HUES64 (cell line): ENCODE measurements at regions not wholly inside any gene's neighbourhood (a gene's known extent, or its start where the extent isn't known, plus 50 kb on each side); places are given as distances from the start of the nearest gene placed in this dataset.

Experiments used
- H3K27ac ChIP-seq: 2 replicates; pipeline ENCODE4 v1.7.0; 2013; ENCODE audit warnings: low read depth, low read length, inconsistent platforms
- H3K27me3 ChIP-seq: 2 replicates; pipeline ENCODE4 v1.6.1; 2013; ENCODE audit warnings: mild to moderate bottlenecking, low read length; ENCODE audit not compliant: insufficient read depth
- H3K36me3 ChIP-seq: 2 replicates; pipeline ENCODE4 v1.6.1; 2013; ENCODE audit warnings: mild to moderate bottlenecking, low read length; ENCODE audit not compliant: insufficient read depth
- H3K4me1 ChIP-seq: 2 replicates; pipeline ENCODE4 v1.6.1; 2013; ENCODE audit warnings: mild to moderate bottlenecking, low read length, moderate library complexity; ENCODE audit not compliant: insufficient read depth
- H3K4me3 ChIP-seq: 2 replicates; pipeline ENCODE4 v1.5.1; 2013; ENCODE audit warnings: mild to moderate bottlenecking, low read length, moderate library complexity
- H3K9ac ChIP-seq: 2 replicates; pipeline ENCODE4 v1.6.1; 2013; ENCODE audit warnings: mild to moderate bottlenecking, low read depth, low read length
- H3K9me3 ChIP-seq: 2 replicates; pipeline ENCODE4 v1.6.1; 2013; ENCODE audit warnings: low read depth, low read length; ENCODE audit not compliant: insufficient read depth
- WGBS: fragments of 150-250, 120-280 bp; methylation state at CpG from one replicate; pipeline ENCODE4 v1.1.7; 2013; ENCODE audit warnings: missing lambda C conversion rate; 5-methylcytosine and 5-hydroxymethylcytosine counted together

DNA sequence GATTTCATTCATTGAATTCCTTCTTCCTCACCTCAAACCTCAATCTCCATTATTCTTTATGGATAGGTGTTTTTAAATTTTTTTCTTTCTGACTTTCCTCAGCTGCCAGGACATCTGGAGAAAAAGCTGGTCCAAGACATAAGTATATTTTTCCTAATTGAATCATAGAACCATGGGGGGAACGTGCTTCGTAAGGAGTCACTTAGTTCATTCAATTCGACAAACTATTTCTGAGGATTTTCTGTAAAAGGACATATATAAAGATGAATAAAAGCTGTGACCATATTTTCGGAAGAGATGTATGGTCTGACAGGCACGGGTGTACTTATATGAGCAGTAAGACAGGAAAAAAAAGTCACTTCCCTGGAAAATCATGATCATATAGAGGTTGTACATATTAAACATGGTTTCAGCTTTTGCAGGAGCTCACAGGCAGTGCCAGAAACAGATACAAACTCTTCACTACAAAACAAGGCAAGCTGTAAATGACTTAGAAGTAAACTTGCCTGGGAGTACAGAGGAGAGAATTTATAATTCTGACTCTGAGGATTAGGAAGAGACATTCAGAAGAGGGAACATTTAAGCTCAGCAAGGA lies 88.2 kb upstream of the EGR2 start:
- no peak overlapping the region for H3K9ac ChIP-seq
- no peaks in the 10 kb centered on the region for H3K27me3 ChIP-seq
- no peak overlapping the region for H3K27ac ChIP-seq
- H3K4me1 ChIP-seq, result peaks cover 4% of the 10 kb centered on the region; the same call in 1 of the 2 replicates
- H3K9me3 ChIP-seq, result no peaks in the 10 kb centered on the region
- no peak overlapping the region for H3K4me3 ChIP-seq
- H3K36me3 ChIP-seq, result no peaks in the 10 kb centered on the region
- WGBS, result 95% methylated on average over 5 of the region's 5 CpGs

GRCh38 chr10:62903828-62904227 lies 87.7 kb upstream of the EGR2 start:
- WGBS, result 67% methylated on average over 1 of the region's 1 CpG
- Histone ChIP-seq H3K27me3 (no peaks in the 10 kb centered on the region), H3K4me3 (no peak overlapping the region), H3K27ac (no peak overlapping the region), H3K9me3 (no peaks in the 10 kb centered on the region), H3K9ac (no peak overlapping the region), H3K4me1 (peaks cover 4% of the 10 kb centered on the region; the same call in 1 of the 2 replicates), H3K36me3 (no peaks in the 10 kb centered on the region)

GRCh38 chr10:62900829-62901571 lies 84.8 kb upstream of the EGR2 start:
- Histone ChIP-seq H3K4me1 (peaks cover 4% of the 10 kb centered on the region; the same call in 1 of the 2 replicates), H3K9me3 (no peaks in the 10 kb centered on the region), H3K9ac (no peak overlapping the region), H3K4me3 (no peak overlapping the region), H3K36me3 (no peaks in the 10 kb centered on the region), H3K27ac (no peak overlapping the region), H3K27me3 (no peaks in the 10 kb centered on the region)
- WGBS, result 94% methylated on average over 4 of the region's 4 CpGs

- WGBS, result 96% methylated on average over 3 of the region's 3 CpGs
- Histone ChIP-seq H3K9ac (no peak overlapping the region), H3K4me1 (peaks cover 4% of the 10 kb centered on the region; the same call in 1 of the 2 replicates), H3K9me3 (no peaks in the 10 kb centered on the region), H3K27ac (no peak overlapping the region), H3K27me3 (no peaks in the 10 kb centered on the region), H3K36me3 (no peaks in the 10 kb centered on the region), H3K4me3 (no peak overlapping the region)
Measured at GRCh38 chr10:62899311-62899710, 83.1 kb upstream of the EGR2 start.

DNA sequence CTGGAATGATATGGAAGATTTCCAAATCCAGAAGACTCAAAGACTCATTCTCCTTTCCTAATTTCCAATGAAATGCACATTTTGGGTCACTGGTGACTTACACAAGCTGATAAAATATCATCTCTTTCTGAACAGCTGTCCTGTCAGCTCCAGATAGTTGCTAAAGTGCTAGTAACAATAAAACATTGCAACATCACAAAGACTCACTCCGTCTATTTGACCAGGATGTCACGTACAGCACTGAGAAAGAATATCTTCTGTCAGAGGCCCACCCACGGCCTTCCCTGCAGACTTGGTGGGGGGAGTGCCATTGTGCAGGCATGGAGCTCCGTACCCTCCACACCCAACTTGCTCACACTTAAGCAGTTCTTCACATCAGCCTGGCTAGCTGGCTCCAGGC lies 78.9 kb upstream of the EGR2 start:
- no peaks in the 10 kb centered on the region for H3K27me3 ChIP-seq
- no peak overlapping the region for H3K27ac ChIP-seq
- H3K36me3 ChIP-seq, result no peaks in the 10 kb centered on the region
- WGBS, result 92% methylated on average over 4 of the region's 4 CpGs
- peaks cover under 1% of the 10 kb centered on the region for H3K4me1 ChIP-seq
- no peak overlapping the region for H3K9ac ChIP-seq
- H3K9me3 ChIP-seq, result no peaks in the 10 kb centered on the region
- no peak overlapping the region for H3K4me3 ChIP-seq

DNA sequence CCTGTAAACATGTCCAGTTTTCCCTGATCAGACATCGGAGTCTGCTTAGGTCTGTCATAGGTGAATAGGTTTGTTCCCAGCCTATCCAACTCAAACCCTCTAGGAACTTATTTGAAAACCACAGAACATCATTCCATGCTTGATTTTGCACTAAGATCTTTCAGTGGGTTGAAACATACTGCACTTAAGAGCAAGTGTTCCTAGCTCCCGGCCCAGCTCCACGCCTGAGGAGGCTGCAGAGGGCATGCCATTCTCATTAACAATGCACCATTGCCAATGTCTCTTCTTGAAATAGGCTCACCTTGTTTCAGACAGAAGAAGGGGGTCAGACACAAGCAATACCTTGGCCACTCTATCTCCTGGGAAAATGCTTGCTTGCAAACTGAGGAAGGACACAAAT lies 78.0 kb upstream of the EGR2 start:
- Histone ChIP-seq H3K36me3 (no peaks in the 10 kb centered on the region), H3K4me1 (no peaks in the 10 kb centered on the region; the same call in 1 of the 2 replicates), H3K9me3 (no peaks in the 10 kb centered on the region), H3K27ac (no peak overlapping the region), H3K9ac (no peak overlapping the region), H3K27me3 (no peaks in the 10 kb centered on the region), H3K4me3 (no peak overlapping the region)
- WGBS, result 89% methylated on average over 3 of the region's 3 CpGs

- Histone ChIP-seq H3K27me3 (no peaks in the 10 kb centered on the region), H3K9ac (no peak overlapping the region), H3K27ac (no peak overlapping the region), H3K4me3 (no peak overlapping the region), H3K9me3 (no peaks in the 10 kb centered on the region), H3K36me3 (no peaks in the 10 kb centered on the region), H3K4me1 (no peaks in the 10 kb centered on the region; the same call in 1 of the 2 replicates)
- 67% methylated on average over 1 of the region's 1 CpG for WGBS
Measured at GRCh38 chr10:62893036-62893435, 76.9 kb upstream of the EGR2 start.

- no peaks in the 10 kb centered on the region for H3K36me3 ChIP-seq
- no peaks in the 10 kb centered on the region for H3K27me3 ChIP-seq
- no peaks in the 10 kb centered on the region for H3K9me3 ChIP-seq
- H3K9ac ChIP-seq, result no peak overlapping the region
- H3K4me1 ChIP-seq, result peaks cover 4% of the 10 kb centered on the region; the same call in 1 of the 2 replicates
- no peak overlapping the region for H3K4me3 ChIP-seq
- no peak overlapping the region for H3K27ac ChIP-seq
- 95% methylated on average over 2 of the region's 2 CpGs for WGBS
Measured at GRCh38 chr10:62890395-62890794, 74.2 kb upstream of the EGR2 start.

GRCh38 chr10:62887642-62888041 lies 71.5 kb upstream of the EGR2 start:
- H3K4me1 ChIP-seq, result peaks cover 4% of the 10 kb centered on the region; the same call in 1 of the 2 replicates
- no peak overlapping the region for H3K4me3 ChIP-seq
- H3K9me3 ChIP-seq, result no peaks in the 10 kb centered on the region
- no peak overlapping the region for H3K9ac ChIP-seq
- H3K27ac ChIP-seq, result no peak overlapping the region
- H3K36me3 ChIP-seq, result no peaks in the 10 kb centered on the region
- whole genome bisulfite sequencing, result 96% methylated on average over 2 of the region's 2 CpGs
- H3K27me3 ChIP-seq, result no peaks in the 10 kb centered on the region

- H3K9ac ChIP-seq, result no peak overlapping the region
- 86% methylated on average over 7 of the region's 7 CpGs for WGBS
- no peak overlapping the region for H3K27ac ChIP-seq
- H3K9me3 ChIP-seq, result no peaks in the 10 kb centered on the region
- H3K36me3 ChIP-seq, result no peaks in the 10 kb centered on the region
- no peaks in the 10 kb centered on the region for H3K27me3 ChIP-seq
- no peak overlapping the region for H3K4me3 ChIP-seq
- peaks cover 4% of the 10 kb centered on the region; the same call in 1 of the 2 replicates for H3K4me1 ChIP-seq
Measured at GRCh38 chr10:62885684-62886461, 69.7 kb upstream of the EGR2 start.

- no peaks in the 10 kb centered on the region for H3K27me3 ChIP-seq
- H3K9me3 ChIP-seq, result no peaks in the 10 kb centered on the region
- 84% methylated on average over 3 of the region's 3 CpGs for whole genome bisulfite sequencing
- no peaks in the 10 kb centered on the region for H3K36me3 ChIP-seq
- H3K9ac ChIP-seq, result no peak overlapping the region
- H3K4me1 ChIP-seq, result peaks cover 3% of the 10 kb centered on the region; the same call in 1 of the 2 replicates
- H3K27ac ChIP-seq, result no peak overlapping the region
- no peak overlapping the region for H3K4me3 ChIP-seq
Measured at GRCh38 chr10:62880162-62880561, 64.0 kb upstream of the EGR2 start.
